Neural cell (in vitro differentiated cells): ENCODE measurements at regions not wholly inside any gene's neighbourhood (a gene's known extent, or its start where the extent isn't known, plus 50 kb on each side); places are given as distances from the start of the nearest gene placed in this dataset.

Experiments used
- H2AFZ ChIP-seq: fragments of 200-600, 300-800 bp; sonication (generic), shearing (Covaris generic); 2 replicates; pipeline ENCODE4 v1.6.0; 2014; ENCODE audit warnings: low read depth, mild to moderate bottlenecking, antibody characterized with exemption, low read length, moderate library complexity
- H3F3A ChIP-seq: fragments of 200-600 bp; shearing (Covaris generic); 2 replicates; pipeline ENCODE4 v1.6.1; 2016; ENCODE audit warnings: mild to moderate bottlenecking, moderate library complexity, mixed read lengths, antibody characterized with exemption, low read length; ENCODE audit not compliant: insufficient read depth, poor library complexity, severe bottlenecking
- H3K27ac ChIP-seq: fragments of 200-600, 300-800 bp; sonication (generic), shearing (Covaris generic); 2 replicates; pipeline ENCODE4 v1.5.1; 2014; ENCODE audit warnings: mild to moderate bottlenecking, low read length, moderate library complexity
- H3K27me3 ChIP-seq: fragments of 300-800, 200-600 bp; sonication (generic), shearing (Covaris generic); 2 replicates; pipeline ENCODE4 v1.6.0; 2014; ENCODE audit warnings: mild to moderate bottlenecking, low read depth, low read length, moderate library complexity; ENCODE audit not compliant: insufficient read depth
- H3K36me3 ChIP-seq: fragments of 300-800, 200-600 bp; sonication (generic), shearing (Covaris generic); 2 replicates; pipeline ENCODE4 v1.5.1; 2014; ENCODE audit warnings: mild to moderate bottlenecking, antibody characterized with exemption, low read length, moderate library complexity; ENCODE audit not compliant: insufficient read depth
- H3K4me2 ChIP-seq: fragments of 300-800, 200-600 bp; sonication (generic), shearing (Covaris generic); 2 replicates; pipeline ENCODE4 v1.6.0; 2014; ENCODE audit warnings: mild to moderate bottlenecking, low read length
- H3K4me3 ChIP-seq: fragments of 300-800, 200-600 bp; sonication (generic), shearing (Covaris generic); 2 replicates; pipeline ENCODE4 v1.5.1; 2014; ENCODE audit warnings: mild to moderate bottlenecking, low read length, moderate library complexity
- H3K79me2 ChIP-seq: fragments of 200-600 bp; shearing (Covaris generic); replicated peaks from 2 replicates; pipeline ENCODE4 v1.6.0; 2014; ENCODE audit warnings: mild to moderate bottlenecking, low read length, moderate library complexity; ENCODE audit not compliant: insufficient read depth
- H3K9ac ChIP-seq: fragments of 300-800, 200-600 bp; sonication (generic), shearing (Covaris generic); 2 replicates; pipeline ENCODE4 v1.6.1; 2016; ENCODE audit warnings: mild to moderate bottlenecking, low read length, mixed read lengths
- H3K9me2 ChIP-seq: fragments of 200-600 bp; shearing (Covaris generic); 2 replicates; pipeline ENCODE4 v1.6.1; 2016; ENCODE audit warnings: mild to moderate bottlenecking, low read length, mixed read lengths; ENCODE audit not compliant: insufficient read depth
- H3K9me3 ChIP-seq: fragments of 200-600, 300-800 bp; sonication (generic), shearing (Covaris generic); 2 replicates; pipeline ENCODE4 v1.6.1; 2016; ENCODE audit warnings: mild to moderate bottlenecking, mixed run types, low read length, moderate library complexity, mixed read lengths
- H4K20me1 ChIP-seq: fragments of 200-600 bp; shearing (Covaris generic); 2 replicates; pipeline ENCODE4 v1.6.1; 2016; ENCODE audit warnings: mild to moderate bottlenecking, mixed run types; ENCODE audit not compliant: insufficient read depth
- CTCF ChIP-seq: fragments of 450-650 bp; IDR thresholded peaks from 2 replicates; pipeline ENCODE4 v1.5.1; 2014; ENCODE audit warnings: antibody characterized with exemption, mild to moderate bottlenecking, moderate library complexity; ENCODE audit not compliant: poor library complexity, severe bottlenecking
- EP300 ChIP-seq: fragments of 450-650 bp; conservative IDR thresholded peaks from 2 replicates; pipeline ENCODE4 v1.6.1; 2014; ENCODE audit warnings: antibody characterized with exemption, mild to moderate bottlenecking, moderate library complexity; ENCODE audit not compliant: poor library complexity, severe bottlenecking
- EZH2 ChIP-seq: fragments of 200-600, 300-800 bp; shearing (Covaris generic), sonication (generic); IDR thresholded peaks from 2 replicates; pipeline ENCODE4 v1.6.1; 2014; ENCODE audit warnings: antibody characterized with exemption, low read length, borderline replicate concordance, mild to moderate bottlenecking; ENCODE audit not compliant: insufficient read depth, poor library complexity, severe bottlenecking
- MXI1 ChIP-seq: fragments of 450-650 bp; conservative IDR thresholded peaks from 2 replicates; pipeline ENCODE4 v1.6.1; 2014; ENCODE audit warnings: antibody characterized with exemption, mild to moderate bottlenecking; ENCODE audit not compliant: poor library complexity, severe bottlenecking
- POLR2AphosphoS5 ChIP-seq: IDR thresholded peaks from 2 replicates; pipeline ENCODE4 v1.6.1; 2012
- RAD21 ChIP-seq: fragments of 450-650 bp; conservative IDR thresholded peaks from 2 replicates; pipeline ENCODE4 v1.6.1; 2014; ENCODE audit warnings: antibody characterized with exemption, mild to moderate bottlenecking, moderate library complexity
- REST ChIP-seq: IDR thresholded peaks from 2 replicates; pipeline ENCODE4 v1.6.1; 2012; ENCODE audit warnings: borderline replicate concordance
- SMC3 ChIP-seq: fragments of 450-650 bp; conservative IDR thresholded peaks from 2 replicates; pipeline ENCODE4 v1.6.1; 2014; ENCODE audit warnings: antibody characterized with exemption, mild to moderate bottlenecking, moderate library complexity; ENCODE audit not compliant: poor library complexity
- TAF1 ChIP-seq: IDR thresholded peaks from 2 replicates; pipeline ENCODE4 v1.6.1; 2012; ENCODE audit warnings: low read depth

- H3K9ac ChIP-seq, result no peak overlapping the region
- TF ChIP-seq RAD21 (no peak), REST (no peak), MXI1 (no peak), POLR2AphosphoS5 (no peak), EZH2 (no peak), CTCF (no peak), TAF1 (no peak), SMC3 (no peak), EP300 (no peak)
- H3K9me2 ChIP-seq, result no peaks in the 10 kb centered on the region
- no peaks in the 10 kb centered on the region for H4K20me1 ChIP-seq
- no peak overlapping the region for H3K27ac ChIP-seq
- no peaks in the 10 kb centered on the region for H3K9me3 ChIP-seq
- H2AFZ ChIP-seq, result no peak overlapping the region
- no peak overlapping the region for H3K4me2 ChIP-seq
- H3K4me3 ChIP-seq, result no peak overlapping the region
- H3K36me3 ChIP-seq, result no peaks in the 10 kb centered on the region
- H3K27me3 ChIP-seq, result no peaks in the 10 kb centered on the region
- no peaks in the 10 kb centered on the region for H3K79me2 ChIP-seq
- no peaks in the 10 kb centered on the region for H3F3A ChIP-seq
Observed at GRCh38 chr22:27601195-27601594, 200.4 kb downstream of the MN1 start.

- H3K9me2 ChIP-seq, result no peaks in the 10 kb centered on the region
- H3K9me3 ChIP-seq, result no peaks in the 10 kb centered on the region
- no peaks in the 10 kb centered on the region for H3K27me3 ChIP-seq
- no peak overlapping the region for H2AFZ ChIP-seq
- no peak overlapping the region for H3K4me2 ChIP-seq
- H3K9ac ChIP-seq, result no peak overlapping the region
- H3K36me3 ChIP-seq, result no peaks in the 10 kb centered on the region
- H4K20me1 ChIP-seq, result no peaks in the 10 kb centered on the region
- TF ChIP-seq EP300 (no peak), POLR2AphosphoS5 (no peak), SMC3 (no peak), EZH2 (no peak), RAD21 (no peak), CTCF (no peak), TAF1 (no peak), MXI1 (no peak), REST (no peak)
- H3K27ac ChIP-seq, result no peak overlapping the region
- no peaks in the 10 kb centered on the region for H3F3A ChIP-seq
- H3K4me3 ChIP-seq, result no peak overlapping the region
- no peaks in the 10 kb centered on the region for H3K79me2 ChIP-seq
Observed at GRCh38 chr22:27602390-27602789, 199.2 kb downstream of the MN1 start.
